ENCODE measurements at regions not wholly inside any gene's neighbourhood (a gene's known extent, or its start where the extent isn't known, plus 50 kb on each side); places are given as distances from the start of the nearest gene placed in this dataset.
"Not testable (repeated sequence)": the region's sequence is repeated elsewhere in the genome, so short reads cannot be mapped to it uniquely, and the experiment has no call there.

GRCh38 chr6:68197356-68197755 is 437.7 kb upstream of the ADGRB3 start:
- no peak overlapping the region for H3K4me3 ChIP-seq (ENCODE audit: low read depth, low read length)
- DNase-seq (ENCODE audit: low read depth), result no peak
- TF ChIP-seq CTCF (IDR thresholded peaks at IDR 0.05; ENCODE audit: control insufficient read depth, extremely low read depth, insufficient read depth), result no peak

- peak; percentile 11 for DNase-seq (ENCODE audit: low read depth)
- TF ChIP-seq CTCF (IDR thresholded peaks at IDR 0.05; ENCODE audit: control insufficient read depth, extremely low read depth, insufficient read depth), result peak; percentile 32; the same call in 1 of the 2 replicates
- no peak overlapping the region for H3K4me3 ChIP-seq (ENCODE audit: low read depth, low read length)
Observed at GRCh38 chr6:68196645-68197044, 438.4 kb upstream of the ADGRB3 start.

- not testable (repeated sequence) for DNase-seq (ENCODE audit: low read depth); H3K4me3 ChIP-seq (ENCODE audit: low read depth, low read length)
Observed at GRCh38 chr6:68195753-68196152, 439.3 kb upstream of the ADGRB3 start.

GRCh38 chr6:68194846-68195478 is 440.1 kb upstream of the ADGRB3 start:
- no peak for DNase-seq (ENCODE audit: low read depth)
- no peak for TF ChIP-seq CTCF (IDR thresholded peaks at IDR 0.05; ENCODE audit: control insufficient read depth, extremely low read depth, insufficient read depth)
- no peak overlapping the region for H3K4me3 ChIP-seq (ENCODE audit: low read depth, low read length)

GRCh38 chr6:68192988-68193387 is 442.1 kb upstream of the ADGRB3 start:
- no peak overlapping the region for H3K4me3 ChIP-seq (ENCODE audit: low read depth, low read length)
- TF ChIP-seq CTCF (IDR thresholded peaks at IDR 0.05; ENCODE audit: control insufficient read depth, extremely low read depth, insufficient read depth), result no peak
- DNase-seq (ENCODE audit: low read depth), result no peak

- no peak for TF ChIP-seq CTCF (IDR thresholded peaks at IDR 0.05; ENCODE audit: control insufficient read depth, extremely low read depth, insufficient read depth)
- no peak overlapping the region for H3K4me3 ChIP-seq (ENCODE audit: low read depth, low read length)
- DNase-seq (ENCODE audit: low read depth), result no peak
Observed at GRCh38 chr6:68189217-68189815, 445.8 kb upstream of the ADGRB3 start.

GRCh38 chr6:68186870-68187269 is 448.2 kb upstream of the ADGRB3 start:
- no peak for DNase-seq (ENCODE audit: low read depth)
- no peak for TF ChIP-seq CTCF (IDR thresholded peaks at IDR 0.05; ENCODE audit: control insufficient read depth, extremely low read depth, insufficient read depth)
- no peak overlapping the region for H3K4me3 ChIP-seq (ENCODE audit: low read depth, low read length)

All from LNCaP clone FGC (cell line).